ENCODE measurements at regions not wholly inside any gene's neighbourhood (a gene's known extent, or its start where the extent isn't known, plus 50 kb on each side); places are given as distances from the start of the nearest gene placed in this dataset.

- TF ChIP-seq EZH2 (IDR thresholded peaks at IDR 0.05): no peak
- no peak for TF ChIP-seq MAX (IDR thresholded peaks at IDR 0.05)
Observed at GRCh38 chr6:23027281-23027680, 457.9 kb downstream of the HDGFL1 start.
